GM23338 (cell line): ENCODE measurements at regions not wholly inside any gene's neighbourhood (a gene's known extent, or its start where the extent isn't known, plus 50 kb on each side); places are given as distances from the start of the nearest gene placed in this dataset.

Experiments
- CREB1 ChIP-seq: fragments of 250-450 bp; sonication (Bioruptor Pico); IDR thresholded peaks from 2 replicates; pipeline ENCODE4 v1.5.0; 2020; ENCODE audit warnings: low read depth, mild to moderate bottlenecking, moderate library complexity
- CTCF ChIP-seq, 2 experiments: fragments of 200-600 bp in 1 of 2; sonication (generic) in 1 of 2; conservative IDR thresholded peaks; 2 replicates each; pipeline versions ENCODE4 v1.5.1 to v1.6.1; 2016 to 2017; ENCODE audit warnings: antibody characterized with exemption in 2 of 2, low read depth in 2 of 2, mild to moderate bottlenecking in 2 of 2, moderate library complexity in 1 of 2
- EZH2 ChIP-seq: fragments of 200-600 bp; sonication (generic); IDR thresholded peaks from one replicate; pipeline ENCODE4 v1.8.0; 2017; ENCODE audit warnings: antibody characterized with exemption, mild to moderate bottlenecking, low read depth; ENCODE audit not compliant: unreplicated experiment
- POLR2AphosphoS5 ChIP-seq: IDR thresholded peaks from 2 replicates; pipeline ENCODE4 v1.6.1; 2016; ENCODE audit warnings: antibody characterized with exemption, low read depth
- STAT1 ChIP-seq: IDR thresholded peaks from one replicate; pipeline ENCODE4 v1.6.1; 2016; ENCODE audit warnings: antibody characterized with exemption; ENCODE audit not compliant: unreplicated experiment
- ZNF114 ChIP-seq: fragments of 250-450 bp; sonication (Bioruptor Pico); IDR thresholded peaks from 2 replicates; pipeline ENCODE4 v1.5.0; 2020; ENCODE audit warnings: mild to moderate bottlenecking, moderate library complexity
- ZNF331 ChIP-seq: fragments of 250-450 bp; sonication (Bioruptor Pico); IDR thresholded peaks from 2 replicates; pipeline ENCODE4 v1.5.0; 2020; ENCODE audit warnings: low read depth, mild to moderate bottlenecking, moderate library complexity
- ZNF462 ChIP-seq: fragments of 250-450 bp; sonication (Bioruptor Pico); IDR thresholded peaks from 2 replicates; pipeline ENCODE4 v1.5.0; 2020; ENCODE audit warnings: mild to moderate bottlenecking, moderate library complexity

GRCh38 chrX:45807572-45808425 lies 607.1 kb upstream of the DIPK2B start (continued):
- TF ChIP-seq ZNF462 (CRISPR knock-in tag) (no peak), EZH2 (no peak), POLR2AphosphoS5 (no peak), ZNF114 (CRISPR knock-in tag) (no peak), CTCF (conservative IDR thresholded peaks at IDR 0.05; ENCODE audit: low read depth in 2 of 2) (no peak), STAT1 (no peak), CREB1 (CRISPR knock-in tag) (no peak), ZNF331 (CRISPR knock-in tag) (no peak)
